ENCODE measurements at regions not wholly inside any gene's neighbourhood (a gene's known extent, or its start where the extent isn't known, plus 50 kb on each side); places are given as distances from the start of the nearest gene placed in this dataset.

- DNase-seq (ENCODE audit: low spot score): no peak
- FAIRE-seq: no peak
Observed at GRCh38 chr6:109315341-109316110, 66.7 kb downstream of the CD164 start.

DNA sequence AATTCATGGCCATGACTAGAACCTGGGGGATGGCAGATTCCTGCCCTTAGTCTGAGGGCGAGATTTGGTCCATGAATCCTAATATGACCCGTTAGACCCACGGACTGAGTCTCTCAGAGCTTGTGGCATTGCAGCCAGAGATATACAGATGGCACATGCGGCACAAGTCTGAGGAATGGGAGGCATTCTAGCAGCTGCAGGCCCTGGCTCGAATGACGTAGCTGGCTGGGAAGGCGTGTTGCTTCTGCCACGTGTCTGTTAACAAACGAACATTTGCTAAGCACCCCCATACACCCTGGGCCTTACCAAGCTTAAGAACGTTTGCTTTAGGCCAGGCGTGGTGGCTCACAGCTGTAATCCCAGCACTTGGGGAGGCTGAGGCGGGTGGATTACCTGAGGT lies 68.0 kb downstream of the CD164 start:
- FAIRE-seq (no peak), DNase-seq (ENCODE audit: low spot score) (no peak)

DNA sequence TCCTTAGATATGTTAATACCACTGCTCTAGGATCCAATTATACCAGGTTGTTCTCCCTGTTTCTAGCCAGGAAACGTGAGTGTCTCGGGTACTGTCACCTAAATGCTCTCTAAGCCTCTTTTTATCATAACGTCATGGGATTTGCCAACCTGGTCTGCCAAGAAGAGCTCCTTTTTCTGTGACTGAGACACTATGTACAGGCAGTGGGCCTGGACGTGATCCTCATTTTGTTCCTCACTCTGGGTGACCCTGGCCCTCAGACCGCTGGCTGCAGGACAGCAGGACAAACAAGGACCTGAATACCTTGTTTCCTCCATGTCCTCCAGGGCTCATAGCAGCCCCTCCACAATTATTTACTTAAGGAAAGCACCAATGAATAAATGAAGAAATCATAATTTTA lies 69.1 kb downstream of the CD164 start:
- FAIRE-seq: no peak

DNA sequence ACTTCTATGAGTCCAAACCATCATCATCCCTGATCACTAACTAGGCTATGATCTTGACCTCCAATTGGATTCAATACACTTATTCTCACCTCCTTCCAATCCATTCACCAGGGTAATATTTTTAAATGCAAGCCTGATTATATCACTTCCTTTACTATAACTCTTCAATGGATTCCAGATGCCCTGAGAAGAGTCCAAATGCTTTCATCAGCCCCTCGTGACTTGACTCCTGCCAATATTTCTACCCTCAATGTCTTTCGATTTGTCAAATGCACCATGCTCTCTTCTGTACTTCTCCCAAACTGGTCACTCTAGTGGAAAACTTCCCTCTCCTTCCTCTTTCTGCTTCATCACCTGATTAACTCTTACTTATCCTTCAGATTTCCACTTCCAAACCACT lies 70.8 kb downstream of the CD164 start:
- no peak for FAIRE-seq
- DNase-seq (ENCODE audit: low spot score): no peak

More for the DNA sequence above, 69.1 kb downstream of the CD164 start:
- no peak for DNase-seq (ENCODE audit: low spot score)

- no peak for FAIRE-seq
Observed at GRCh38 chr6:109309917-109310316, 72.3 kb downstream of the CD164 start.

DNA sequence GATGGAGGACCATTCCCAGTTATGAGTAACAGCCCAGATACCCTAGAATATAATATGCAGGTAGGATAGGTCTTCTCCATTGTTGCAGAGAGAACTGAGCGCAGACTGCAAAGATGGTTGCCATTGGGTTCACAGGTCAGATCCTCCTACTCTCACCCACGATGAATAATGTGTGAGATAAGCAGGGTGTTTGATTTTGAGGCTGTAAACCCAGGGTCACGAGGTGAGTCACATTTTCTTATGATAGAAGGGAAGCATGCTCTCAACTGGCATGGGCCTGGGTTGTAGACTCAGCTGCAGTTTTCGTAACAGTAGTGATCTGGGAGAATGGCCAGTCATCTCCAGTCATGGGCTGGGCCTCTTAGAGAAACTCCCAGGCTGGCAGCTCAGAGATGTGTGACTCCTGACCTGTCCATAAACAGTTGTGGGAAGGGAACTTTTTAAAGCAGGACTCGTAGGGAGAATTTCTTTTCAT lies 74.2 kb downstream of the CD164 start:
- FAIRE-seq (peak; percentile 75), DNase-seq (ENCODE audit: low spot score) (peak; percentile 87)

More at GRCh38 chr6:109309917-109310316, 72.3 kb downstream of the CD164 start:
- DNase-seq (ENCODE audit: low spot score): no peak

DNA sequence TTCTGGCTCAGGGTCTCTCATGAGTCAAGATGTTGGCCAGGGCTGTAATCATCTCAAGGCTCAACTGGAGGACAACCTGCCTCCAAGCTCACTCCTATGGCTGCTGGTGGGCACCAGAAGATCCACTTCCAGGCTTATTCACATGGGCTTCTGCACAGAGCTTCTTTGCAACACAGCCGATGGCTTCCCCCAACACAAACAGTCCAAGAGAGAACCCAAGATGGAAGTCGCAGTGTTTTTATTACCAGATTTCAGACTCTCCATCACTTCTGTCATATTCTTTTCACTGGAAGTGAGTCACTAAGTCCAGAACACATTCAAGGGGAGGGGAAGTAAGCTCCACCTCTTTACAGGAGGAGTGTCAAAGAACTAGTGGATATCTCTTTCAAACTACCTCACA lies 75.5 kb downstream of the CD164 start:
- peak; percentile 17 for DNase-seq (ENCODE audit: low spot score)
- no peak for FAIRE-seq

DNA sequence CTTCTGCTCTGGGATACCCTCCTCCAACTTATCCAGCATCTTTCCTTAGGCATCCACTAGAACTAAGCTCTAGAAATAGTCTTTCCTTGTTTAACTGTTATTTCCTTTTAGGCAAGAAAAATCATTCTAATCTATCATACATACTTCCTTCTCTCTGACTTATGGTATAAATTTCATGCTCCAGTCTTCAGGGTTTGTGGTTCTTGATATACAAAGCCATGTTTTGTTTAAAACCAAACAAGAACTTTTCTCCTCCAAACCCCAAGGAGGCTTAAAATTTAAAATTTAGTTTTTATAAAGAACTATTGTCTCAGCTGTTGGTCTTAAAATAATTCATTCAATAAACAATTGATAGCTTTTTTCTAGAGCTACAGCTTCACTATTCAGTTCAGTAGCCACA lies 77.2 kb downstream of the CD164 start:
- FAIRE-seq (no peak), DNase-seq (ENCODE audit: low spot score) (no peak)

DNA sequence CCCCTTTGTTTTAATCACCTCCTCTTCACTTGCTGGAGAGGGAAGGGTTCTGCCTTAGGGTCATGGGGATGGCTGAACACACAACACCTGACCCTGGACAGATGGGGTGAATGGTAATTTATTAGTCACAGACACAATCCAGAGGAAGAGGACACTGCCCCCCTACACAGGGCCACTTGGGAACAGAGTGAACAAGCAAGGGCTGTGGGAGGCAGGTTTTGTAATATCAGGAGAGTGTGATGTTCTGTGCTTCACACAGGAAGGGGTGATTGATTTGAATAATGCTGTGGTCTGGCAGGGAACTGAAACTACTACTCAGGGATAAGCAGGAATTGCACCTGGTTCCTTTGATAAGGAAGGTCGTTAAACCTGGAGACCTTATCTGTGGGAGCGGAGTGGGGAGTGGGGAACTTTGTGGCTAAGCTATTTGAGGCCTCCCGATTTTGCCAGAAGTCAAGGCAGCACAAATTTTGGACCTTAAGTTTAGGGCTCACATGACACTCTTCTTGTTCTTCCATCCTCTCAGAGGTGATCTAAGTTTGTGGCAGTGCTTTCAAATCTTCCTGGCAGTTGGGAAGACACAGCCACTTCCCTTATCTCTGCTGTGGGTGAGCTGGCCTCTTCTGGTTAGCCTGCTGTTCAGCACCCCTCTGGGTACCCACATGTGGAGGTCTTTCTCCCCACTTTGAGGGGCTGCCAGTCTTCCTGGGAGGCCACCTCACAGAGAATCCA lies 77.8 kb downstream of the CD164 start:
- no peak for FAIRE-seq
- peak; percentile 24 for DNase-seq (ENCODE audit: low spot score)

DNA sequence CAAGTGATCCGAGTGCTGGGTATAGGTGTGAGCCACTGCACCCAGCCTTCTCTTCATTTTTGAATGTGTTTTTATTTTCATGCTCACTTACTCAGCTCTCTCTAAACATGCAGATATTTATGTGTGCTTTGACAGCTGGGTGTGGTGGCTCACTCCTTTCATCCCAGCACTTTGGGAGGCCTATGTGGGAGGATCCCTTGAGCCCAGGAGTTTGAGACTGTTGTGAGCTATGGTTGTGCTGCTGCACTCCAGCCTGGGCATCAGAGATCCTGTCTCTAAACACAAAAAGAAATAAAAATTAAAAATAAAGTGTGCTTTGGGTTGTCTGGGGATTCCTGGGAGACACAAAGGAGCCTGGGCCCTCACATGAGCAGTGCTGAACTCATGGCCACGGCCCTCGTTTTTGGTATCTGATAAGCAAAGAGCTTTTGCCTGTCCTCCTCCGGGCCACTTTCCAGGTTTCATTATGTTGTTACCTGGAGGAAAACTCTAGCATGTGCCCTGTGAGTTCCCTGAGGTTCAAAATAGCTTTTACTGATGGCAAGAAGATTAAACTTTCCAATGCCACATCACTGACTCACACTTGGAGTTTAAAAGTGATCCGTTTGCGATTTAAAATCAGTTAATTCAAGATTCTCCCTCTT lies 78.5 kb downstream of the CD164 start:
- FAIRE-seq: no peak

DNA sequence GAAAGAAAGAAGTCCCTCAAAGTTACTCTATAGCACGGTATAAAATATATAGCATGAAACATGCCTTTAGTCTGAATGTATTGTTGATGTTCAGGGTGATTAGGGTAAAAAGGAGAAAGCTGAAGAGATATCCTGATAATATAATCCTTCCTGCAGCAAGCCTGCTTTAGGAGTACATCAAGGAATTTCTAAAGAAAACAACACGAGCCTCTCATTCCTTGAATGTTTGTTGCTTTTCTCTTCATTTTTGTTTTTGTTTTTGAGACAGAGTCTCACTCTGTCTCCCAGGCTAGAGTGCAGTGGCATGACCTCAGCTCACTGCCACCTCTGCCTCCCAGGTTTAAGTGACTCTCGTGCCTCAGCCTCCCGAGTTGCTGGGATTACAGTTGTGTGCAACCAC lies 79.1 kb downstream of the CD164 start:
- FAIRE-seq: no peak
- DNase-seq (ENCODE audit: low spot score): no peak

More for the DNA sequence above, 78.5 kb downstream of the CD164 start:
- DNase-seq (ENCODE audit: low spot score): no peak

DNA sequence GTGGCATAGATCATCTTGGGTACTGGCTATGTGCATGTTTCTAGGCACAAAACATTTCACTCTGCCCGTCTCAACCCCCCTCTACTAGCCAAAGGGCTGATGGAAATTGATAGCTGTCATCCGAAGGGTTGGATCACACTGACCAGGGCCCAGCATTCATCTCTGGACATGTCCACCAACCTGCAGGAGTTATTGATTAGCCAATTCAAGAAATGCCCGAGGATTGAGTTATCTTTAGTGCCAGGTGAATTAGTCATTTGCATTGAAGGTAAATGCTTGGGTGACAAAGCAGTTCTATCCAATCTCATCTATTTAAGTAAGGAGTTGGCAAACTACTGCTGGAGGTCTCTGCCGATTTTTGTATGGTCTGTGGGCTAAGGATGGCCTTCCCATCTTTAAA lies 80.1 kb downstream of the CD164 start:
- no peak for DNase-seq (ENCODE audit: low spot score)
- FAIRE-seq: no peak

DNA sequence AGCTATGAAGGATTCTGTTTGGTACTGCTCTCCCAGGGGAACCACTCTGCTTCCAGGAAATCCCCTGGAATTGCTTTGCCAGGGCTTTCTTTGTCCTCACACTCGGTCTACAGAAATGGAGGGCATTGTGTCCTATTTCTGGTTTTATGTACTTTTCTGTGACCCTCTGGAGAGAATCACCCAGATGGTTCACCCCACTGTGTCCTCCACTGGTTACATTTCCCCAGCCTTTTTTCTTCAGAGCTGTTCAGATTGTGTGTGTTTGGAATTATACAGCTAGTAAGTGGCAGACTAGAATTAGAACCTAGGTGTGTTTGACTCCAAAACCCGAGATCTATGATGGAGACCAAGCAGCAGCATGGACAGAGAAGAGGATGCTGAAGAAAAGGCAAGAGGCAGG lies 80.8 kb downstream of the CD164 start:
- no peak for FAIRE-seq

GRCh38 chr6:109300874-109301273 lies 81.4 kb downstream of the CD164 start:
- FAIRE-seq (no peak), DNase-seq (ENCODE audit: low spot score) (no peak)

More for the DNA sequence above, 80.8 kb downstream of the CD164 start:
- no peak for DNase-seq (ENCODE audit: low spot score)

GRCh38 chr6:109299776-109300564 lies 82.3 kb downstream of the CD164 start:
- FAIRE-seq: no peak

DNA sequence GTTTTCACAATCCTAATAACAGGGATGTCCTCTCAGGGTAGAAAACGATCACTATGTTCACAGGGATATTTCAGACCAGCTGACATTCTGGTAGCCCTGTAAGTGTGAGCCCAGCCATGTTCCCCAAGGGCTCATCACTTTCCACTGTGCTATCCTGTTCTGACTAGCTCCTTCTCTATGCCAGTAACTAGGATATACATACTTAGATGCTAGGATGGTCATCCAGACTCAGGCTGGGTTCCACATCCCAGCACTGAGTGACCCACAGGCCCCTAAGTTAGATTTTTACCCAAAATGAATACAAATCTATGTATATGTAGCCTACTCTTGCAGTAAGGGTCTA lies 83.0 kb downstream of the CD164 start:
- DNase-seq (ENCODE audit: low spot score) (no peak), FAIRE-seq (no peak)

More at GRCh38 chr6:109299776-109300564, 82.3 kb downstream of the CD164 start:
- no peak for DNase-seq (ENCODE audit: low spot score)

GRCh38 chr6:109298605-109299264 lies 83.5 kb downstream of the CD164 start:
- DNase-seq (ENCODE audit: low spot score): no peak
- FAIRE-seq: no peak

- FAIRE-seq: no peak
Observed at GRCh38 chr6:109297406-109298110, 84.7 kb downstream of the CD164 start.

GRCh38 chr6:109296971-109297372 lies 85.3 kb downstream of the CD164 start:
- no peak for DNase-seq (ENCODE audit: low spot score)
- no peak for FAIRE-seq

More at GRCh38 chr6:109297406-109298110, 84.7 kb downstream of the CD164 start:
- DNase-seq (ENCODE audit: low spot score): no peak

DNA sequence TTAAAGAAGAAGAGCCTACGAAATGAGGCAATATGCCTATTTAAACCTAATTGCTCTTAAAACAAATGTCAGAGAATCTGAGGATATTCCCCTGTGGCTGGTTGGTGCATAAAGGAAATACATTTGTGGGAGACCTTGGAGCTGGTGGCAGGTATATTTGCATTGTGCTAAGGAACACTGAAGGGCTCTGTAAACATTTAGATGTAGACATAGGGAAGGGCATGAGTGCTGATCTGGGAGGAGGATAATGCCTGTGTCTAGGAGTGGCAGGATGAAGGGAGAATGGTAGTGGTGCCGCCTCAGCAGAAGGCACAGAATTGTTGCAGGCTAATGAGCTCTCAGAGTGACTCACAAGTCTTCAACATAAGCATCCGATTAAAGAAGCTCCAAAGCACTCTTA lies 85.8 kb downstream of the CD164 start:
- DNase-seq (ENCODE audit: low spot score): no peak
- FAIRE-seq: no peak
